Renal pelvis (tissue), 1 donor: ENCODE measurements at regions not wholly inside any gene's neighbourhood (a gene's known extent, or its start where the extent isn't known, plus 50 kb on each side); places are given as distances from the start of the nearest gene placed in this dataset.

ENCODE experiments used
- DNase-seq: peaks from one replicate; pipeline ENCODE4 v3.0.0-alpha.2; 2013

- no peak for DNase-seq
Observed at GRCh38 chr6:23306251-23306950, 737.0 kb downstream of the HDGFL1 start.

GRCh38 chr6:23307516-23307915, 738.1 kb downstream of the HDGFL1 start:
- no peak for DNase-seq

GRCh38 chr6:23308166-23308565, 738.8 kb downstream of the HDGFL1 start:
- DNase-seq, result no peak

GRCh38 chr6:23311211-23311610, 741.8 kb downstream of the HDGFL1 start:
- no peak for DNase-seq

GRCh38 chr6:23316131-23316530, 746.8 kb downstream of the HDGFL1 start:
- no peak for DNase-seq

- DNase-seq, result no peak
Observed at GRCh38 chr6:23316931-23317330, 747.6 kb downstream of the HDGFL1 start.

- no peak for DNase-seq
Observed at GRCh38 chr6:23319582-23319981, 750.2 kb downstream of the HDGFL1 start.

- DNase-seq, result no peak
Observed at GRCh38 chr6:23320471-23321015, 751.2 kb downstream of the HDGFL1 start.

- DNase-seq, result no peak
Observed at GRCh38 chr6:23323897-23324296, 754.5 kb downstream of the HDGFL1 start.

- DNase-seq, result no peak
Observed at GRCh38 chr6:23325065-23325464, 755.7 kb downstream of the HDGFL1 start.

- no peak for DNase-seq
Observed at GRCh38 chr6:23327621-23328020, 758.3 kb downstream of the HDGFL1 start.

- DNase-seq, result no peak
Observed at GRCh38 chr6:23329086-23329485, 759.7 kb downstream of the HDGFL1 start.

GRCh38 chr6:23330632-23331031, 761.3 kb downstream of the HDGFL1 start:
- no peak for DNase-seq

- no peak for DNase-seq
Observed at GRCh38 chr6:23334360-23334759, 765.0 kb downstream of the HDGFL1 start.

GRCh38 chr6:23335894-23336293, 766.5 kb downstream of the HDGFL1 start:
- no peak for DNase-seq

GRCh38 chr6:23339268-23339667, 769.9 kb downstream of the HDGFL1 start:
- DNase-seq, result no peak

- DNase-seq, result no peak
Observed at GRCh38 chr6:23340271-23340670, 770.9 kb downstream of the HDGFL1 start.

- DNase-seq, result no peak
Observed at GRCh38 chr6:23343610-23344306, 774.4 kb downstream of the HDGFL1 start.

- DNase-seq, result no peak
Observed at GRCh38 chr6:23348185-23348584, 777.8 kb upstream of the NRSN1 start.

- no peak for DNase-seq
Observed at GRCh38 chr6:23349521-23350147, 776.4 kb upstream of the NRSN1 start.

- DNase-seq, result no peak
Observed at GRCh38 chr6:23350752-23351453, 775.1 kb upstream of the NRSN1 start.

GRCh38 chr6:23354004-23354403, 772.0 kb upstream of the NRSN1 start:
- DNase-seq, result no peak
